Adrenal gland (tissue), 9 donors: ENCODE measurements at regions not wholly inside any gene's neighbourhood (a gene's known extent, or its start where the extent isn't known, plus 50 kb on each side); places are given as distances from the start of the nearest gene placed in this dataset.
A peak's percentile ranks its signal among the peaks of the same experiment; 100 is the strongest.

Experiments used
- DNase-seq, 7 donors: peaks; one replicate each; pipeline ENCODE4 v3.0.0-alpha.2; 2019 to 2020
- H3K27ac ChIP-seq, 5 donors: fragments of 200-600 bp; sonication (generic) in 4 of 5; 1 replicate in 3 of 5; 2 replicates in 2 of 5; pipeline versions ENCODE4 v1.5.1 to v1.8.0; 2016 to 2020; ENCODE audit warnings: mild to moderate bottlenecking in 1 of 5
- H3K27me3 ChIP-seq: fragments of 200-600 bp; 2 replicates; pipeline ENCODE4 v1.8.0; 2021
- H3K36me3 ChIP-seq, 2 donors: fragments of 200-600 bp; replicated peaks in 1 of 2; 1 replicate in 1 of 2; 2 replicates in 1 of 2; pipeline versions ENCODE4 v1.5.1 to v1.8.0; 2018 to 2022
- H3K4me1 ChIP-seq, 2 donors: fragments of 200-600 bp; replicated peaks in 1 of 2; 1 replicate in 1 of 2; 2 replicates in 1 of 2; pipeline versions ENCODE4 v1.5.1 to v1.8.0; 2018 to 2021
- H3K4me3 ChIP-seq, 4 donors: fragments of 200-600 bp; sonication (generic) in 3 of 4; one replicate each; pipeline ENCODE4 v1.5.1; 2016 to 2018
- H3K9me3 ChIP-seq, 3 donors: fragments of 200-600 bp; sonication (generic) in 1 of 3; replicated peaks in 1 of 3; 1 replicate in 2 of 3; 2 replicates in 1 of 3; pipeline versions ENCODE4 v1.5.1 to v1.8.0; 2016 to 2021
- CTCF ChIP-seq, 6 experiments: fragments of 450-650 bp in 4 of 6; fragments of 200-600 bp in 2 of 6; sonication (generic) in 1 of 6; IDR thresholded peaks; 1 replicate in 5 of 6; 2 replicates in 1 of 6; pipeline versions ENCODE4 v1.5.1 to v1.8.0; 2016 to 2021; ENCODE audit warnings: antibody characterized with exemption in 6 of 6, mild to moderate bottlenecking in 2 of 6, moderate library complexity in 1 of 6
- POLR2A ChIP-seq, 2 donors: fragments of 450-650 bp; IDR thresholded peaks; one replicate each; pipeline ENCODE4 v1.6.1; 2017; ENCODE audit warnings: antibody characterized with exemption in 2 of 2, mild to moderate bottlenecking in 2 of 2, moderate library complexity in 1 of 2
- WGBS, 4 donors: extraction: QIAGEN DNeasy Blood & Tissue Kit in 2 of 4; methylation state at CpG; one replicate each; pipeline versions ENCODE4 v1.1.5 to v1.1.7; 2013 to 2017; 5-methylcytosine and 5-hydroxymethylcytosine counted together
- intact Hi-C, 2 donors: fragments of 100-400 bp; cut with DNase I; formaldehyde crosslinking; loops; one replicate each; pipeline versions ENCODE4 v1.14.1 to v1.15.0; 2022 to 2023
- donor health status: healthy with polysubstance abuse.
- donor health status: Bipolar disorder and iron deficiency.
- donor health status: DM: yes; HTN: yes; CAD: no.
- donor health status: DM: no; HTN: no; CAD: no.
- donor health status: DM: no; HTN: no; CAD: no.

- TF ChIP-seq POLR2A (IDR thresholded peaks at IDR 0.05) (no peak), CTCF (IDR thresholded peaks at IDR 0.05) (no peak)
- Histone ChIP-seq H3K4me3 (no peak overlapping the region), H3K27me3 (no peaks in the 10 kb centered on the region), H3K4me1 (no peaks in the 10 kb centered on the region), H3K9me3 (no peaks in the 10 kb centered on the region), H3K27ac (no peak overlapping the region), H3K36me3 (no peaks in the 10 kb centered on the region)
- DNase-seq = no peak
- intact Hi-C loops = no loop called here
- WGBS, 4 donors = 57 to 74% (median 64%) methylated on average over 3 of the region's 3 CpGs
These were observed 259.1 kb downstream of the CLIC5 start for GRCh38 chr6:45756606-45757005.

DNA sequence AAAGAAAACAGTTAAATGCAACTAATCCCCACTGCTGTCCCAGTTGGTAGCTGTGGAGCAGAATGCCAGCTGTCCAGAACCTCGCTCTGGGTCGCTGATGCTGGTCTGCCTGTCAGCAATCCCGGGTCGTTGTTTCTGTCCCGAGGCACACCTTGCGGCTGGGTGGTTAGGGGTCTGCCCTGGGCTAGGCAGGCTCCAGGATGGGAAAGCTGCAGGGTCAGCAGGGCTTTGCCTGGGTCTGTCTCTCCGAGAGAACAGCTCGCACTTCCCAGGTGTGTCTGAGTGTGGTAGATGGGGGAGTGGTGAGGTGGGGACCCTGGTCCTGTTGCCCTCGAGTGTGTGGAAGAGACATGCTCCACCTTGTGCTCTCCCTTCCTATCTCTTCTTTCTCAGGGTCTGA lies 261.2 kb downstream of the CLIC5 start:
- DNase-seq = no peak
- no peak overlapping the region for H3K27ac ChIP-seq
- WGBS, 4 donors = 84 to 91% (median 85%) methylated on average over 9 of the region's 9 CpGs
- no peaks in the 10 kb centered on the region for H3K27me3 ChIP-seq
- no peaks in the 10 kb centered on the region for H3K36me3 ChIP-seq
- intact Hi-C loops = no loop called here
- H3K9me3 ChIP-seq = no peaks in the 10 kb centered on the region
- H3K4me1 ChIP-seq = no peaks in the 10 kb centered on the region
- TF ChIP-seq CTCF (IDR thresholded peaks at IDR 0.05) = no peak
- no peak for TF ChIP-seq POLR2A (IDR thresholded peaks at IDR 0.05)
- no peak overlapping the region for H3K4me3 ChIP-seq

GRCh38 chr6:45746046-45746445 lies 269.6 kb downstream of the CLIC5 start:
- TF ChIP-seq CTCF (IDR thresholded peaks at IDR 0.05) = no peak
- no peak for TF ChIP-seq POLR2A (IDR thresholded peaks at IDR 0.05)
- Histone ChIP-seq H3K4me3 (no peak overlapping the region), H3K4me1 (peaks cover 0 to 6% of the 10 kb centered on the region in 2 donors), H3K27ac (no peak overlapping the region), H3K9me3 (peaks cover 0 to 3% (median 0%) of the 10 kb centered on the region in 3 donors), H3K36me3 (no peaks in the 10 kb centered on the region), H3K27me3 (no peaks in the 10 kb centered on the region)
- intact Hi-C loops = no loop called here
- DNase-seq = no peak
- 69 to 76% (median 69%) methylated on average over 5 of the region's 5 CpGs for WGBS, 4 donors

DNA sequence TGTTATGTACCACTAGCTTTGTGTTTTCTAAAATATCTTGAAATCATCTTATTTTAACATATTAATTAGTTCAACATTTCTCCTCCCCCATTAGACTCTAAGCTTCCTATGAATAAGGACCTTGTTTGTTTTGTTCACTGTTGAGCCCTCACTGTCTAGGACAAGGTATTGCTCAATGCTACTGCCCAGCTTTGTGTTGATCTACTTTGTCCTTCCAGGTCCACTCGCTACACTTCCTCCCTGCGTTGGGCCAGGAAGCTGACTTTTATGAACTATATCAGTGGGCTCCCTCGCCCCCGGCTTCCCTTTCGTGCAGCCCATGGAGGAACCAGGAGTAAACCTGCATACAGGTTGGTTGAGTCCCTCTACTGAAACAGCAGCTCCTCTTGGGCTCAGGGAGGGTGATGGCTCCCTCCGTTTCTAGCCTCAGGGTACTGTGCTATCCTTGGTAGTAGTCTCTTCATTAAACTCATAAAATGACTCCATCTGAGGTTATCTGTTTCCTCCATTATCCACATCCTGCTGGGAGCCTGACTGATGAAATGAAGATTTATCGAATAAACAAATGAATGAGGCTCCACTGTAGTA lies 272.5 kb downstream of the CLIC5 start:
- intact Hi-C loops = no loop called here
- no peak overlapping the region for H3K27ac ChIP-seq

More for the DNA sequence above, 272.5 kb downstream of the CLIC5 start:
- H3K36me3 ChIP-seq = no peaks in the 10 kb centered on the region
- no peaks in the 10 kb centered on the region for H3K27me3 ChIP-seq
- TF ChIP-seq CTCF (IDR thresholded peaks at IDR 0.05) (no peak), POLR2A (IDR thresholded peaks at IDR 0.05) (no peak)
- peaks cover 0 to 3% (median 0%) of the 10 kb centered on the region in 3 donors for H3K9me3 ChIP-seq
- peaks cover 0 to 6% of the 10 kb centered on the region in 2 donors for H3K4me1 ChIP-seq
- peak in 1 of 7 donors; percentile 3 for DNase-seq
- no peak overlapping the region for H3K4me3 ChIP-seq
- 72 to 78% (median 75%) methylated on average over 7 of the region's 7 CpGs for WGBS, 4 donors
